IMR-90 (cell line): ENCODE measurements at regions not wholly inside any gene's neighbourhood (a gene's known extent, or its start where the extent isn't known, plus 50 kb on each side); places are given as distances from the start of the nearest gene placed in this dataset.

Experiments
- ATAC-seq: fragments of 200-7000 bp; cut with Tn5 transposase; 2 replicates; pipeline ENCODE4 v1.9.1; 2020; ENCODE audit warnings: low read depth, mild to moderate bottlenecking, moderate library complexity
- BruUV-seq: library from RNA; stranded (reverse); fragments of 400-500 nt; replicated peaks from 2 replicates; lab custom pipeline; 2021; lab: Mats Ljungman, UMichigan
- CTCF ChIA-PET: fragments of 300-600 bp; formaldehyde crosslinking; extraction: SDS; loops from one replicate; lab custom pipeline; 2021; ENCODE audit warnings: antibody characterized with exemption; lab: Yijun Ruan, JAX
- POLR2A ChIA-PET: fragments of 300-600 bp; sonication (Branson Sonifier 250); formaldehyde crosslinking; loops from one replicate; lab custom pipeline; 2022; ENCODE audit warnings: antibody characterized with exemption; ENCODE audit not compliant: unreplicated experiment; lab: Charles Lee
- DNase-seq: peaks from one replicate; pipeline ENCODE4 v3.0.0; 2013
- H2AFZ ChIP-seq: replicated peaks from 2 replicates; pipeline ENCODE3; 2013; ENCODE audit warnings: low read length, mild to moderate bottlenecking; ENCODE audit not compliant: poor library complexity
- H2AK5ac ChIP-seq: 2 replicates; pipeline ENCODE4 v1.6.1; 2013; ENCODE audit warnings: low read depth, low read length, inconsistent platforms
- H2AK9ac ChIP-seq: replicated peaks from 2 replicates; pipeline ENCODE3; 2013; ENCODE audit warnings: mild to moderate bottlenecking, low read depth, low read length, moderate library complexity; ENCODE audit not compliant: poor library complexity
- H2BK120ac ChIP-seq: 2 replicates; pipeline ENCODE4 v1.6.1; 2013; ENCODE audit warnings: low read depth, low read length, inconsistent platforms
- H2BK15ac ChIP-seq: 3 replicates; pipeline ENCODE4 v1.6.1; 2013; ENCODE audit warnings: low read depth, low read length, inconsistent platforms
- H2BK20ac ChIP-seq: 2 replicates; pipeline ENCODE4 v1.6.1; 2013; ENCODE audit warnings: low read depth, mild to moderate bottlenecking, inconsistent platforms, low read length, moderate library complexity
- H2BK5ac ChIP-seq: 2 replicates; pipeline ENCODE4 v1.6.1; 2013; ENCODE audit warnings: mild to moderate bottlenecking, low read depth, low read length, inconsistent platforms; ENCODE audit not compliant: poor library complexity, severe bottlenecking
- H3K14ac ChIP-seq: replicated peaks from 2 replicates; pipeline ENCODE4 v1.6.1; 2013; ENCODE audit warnings: low read depth, low read length, inconsistent platforms
- H3K18ac ChIP-seq: 2 replicates; pipeline ENCODE4 v1.6.1; 2013; ENCODE audit warnings: low read depth, low read length, control low read depth
- H3K23ac ChIP-seq: 2 replicates; pipeline ENCODE4 v1.6.1; 2013; ENCODE audit warnings: low read depth, low read length, inconsistent platforms
- H3K27ac ChIP-seq: 2 replicates; pipeline ENCODE4 v1.5.1; 2013; ENCODE audit warnings: mild to moderate bottlenecking, control low read depth, low read length; ENCODE audit not compliant: insufficient read depth
- H3K27me3 ChIP-seq: 2 replicates; pipeline ENCODE4 v1.6.1; 2013; ENCODE audit warnings: low read length; ENCODE audit not compliant: control insufficient read depth, insufficient read depth
- H3K36me3 ChIP-seq: 2 replicates; pipeline ENCODE4 v1.6.1; 2013; ENCODE audit warnings: low read length, mixed read lengths; ENCODE audit not compliant: control insufficient read depth, insufficient read depth
- H3K4ac ChIP-seq: 2 replicates; pipeline ENCODE4 v1.6.1; 2013; ENCODE audit warnings: low read depth, low read length, inconsistent platforms
- H3K4me1 ChIP-seq: 2 replicates; pipeline ENCODE4 v1.6.1; 2013; ENCODE audit warnings: low read length, mixed read lengths; ENCODE audit not compliant: control insufficient read depth, insufficient read depth
- H3K4me2 ChIP-seq: 2 replicates; pipeline ENCODE4 v1.6.1; 2013; ENCODE audit warnings: low read depth, mild to moderate bottlenecking, control low read depth, low read length, moderate library complexity
- H3K4me3 ChIP-seq: 2 replicates; pipeline ENCODE4 v1.5.1; 2013; ENCODE audit warnings: low read depth, mild to moderate bottlenecking, control low read depth, low read length, moderate library complexity; ENCODE audit not compliant: insufficient read depth
- H3K56ac ChIP-seq: 2 replicates; pipeline ENCODE4 v1.6.1; 2013; ENCODE audit warnings: low read length, inconsistent platforms; ENCODE audit not compliant: insufficient read depth; ENCODE audit errors: extremely low read depth
- H3K79me1 ChIP-seq, 2 experiments: 2 replicates each; pipeline ENCODE4 v1.6.1; 2013; ENCODE audit warnings: low read length in 2 of 2, inconsistent platforms in 1 of 2, low read depth in 1 of 2
- H3K9ac ChIP-seq: 2 replicates; pipeline ENCODE4 v1.6.1; 2013; ENCODE audit warnings: low read depth, low read length, control low read depth
- H3K9me1 ChIP-seq: 2 replicates; pipeline ENCODE4 v1.6.1; 2013; ENCODE audit warnings: low read length, inconsistent platforms; ENCODE audit not compliant: insufficient read depth
- H3K9me3 ChIP-seq: 2 replicates; pipeline ENCODE4 v1.6.1; 2013; ENCODE audit warnings: low read length; ENCODE audit not compliant: control insufficient read depth, insufficient read depth
- H4K20me1 ChIP-seq: 2 replicates; pipeline ENCODE4 v1.6.1; 2013; ENCODE audit warnings: low read length, inconsistent platforms; ENCODE audit not compliant: insufficient read depth
- H4K5ac ChIP-seq: 2 replicates; pipeline ENCODE4 v1.6.1; 2013; ENCODE audit warnings: mild to moderate bottlenecking, low read depth, low read length, control low read depth
- H4K8ac ChIP-seq, 2 experiments: 2 replicates each; pipeline ENCODE4 v1.6.1; 2013; ENCODE audit warnings: low read depth in 2 of 2, low read length in 2 of 2, control low read depth in 1 of 2, inconsistent platforms in 1 of 2
- H4K91ac ChIP-seq: 2 replicates; pipeline ENCODE4 v1.6.1; 2013; ENCODE audit warnings: low read depth, low read length, inconsistent platforms; ENCODE audit not compliant: insufficient read depth
- BHLHE40 ChIP-seq: fragments of 150-350 bp; IDR thresholded peaks from 2 replicates; pipeline ENCODE4 v1.6.1; 2016; ENCODE audit warnings: mild to moderate bottlenecking, low read depth, low read length
- CEBPB ChIP-seq: IDR thresholded peaks from 2 replicates; pipeline ENCODE4 v1.6.1; 2012; ENCODE audit warnings: low read depth, low read length, improper control_type of control experiment
- CHD1 ChIP-seq: IDR thresholded peaks from 2 replicates; pipeline ENCODE4 v1.6.1; 2012; ENCODE audit warnings: low read depth, low read length, improper control_type of control experiment
- FOS ChIP-seq: fragments of 150-350 bp; IDR thresholded peaks from 2 replicates; pipeline ENCODE4 v1.6.1; 2016; ENCODE audit warnings: low read depth, low read length
- MAFK ChIP-seq: IDR thresholded peaks from 2 replicates; pipeline ENCODE4 v1.6.1; 2012; ENCODE audit warnings: low read depth, low read length, improper control_type of control experiment
- MAZ ChIP-seq: IDR thresholded peaks from 2 replicates; pipeline ENCODE4 v1.6.1; 2012; ENCODE audit warnings: low read depth, mild to moderate bottlenecking, low read length, improper control_type of control experiment, moderate library complexity, borderline replicate concordance
- MXI1 ChIP-seq: IDR thresholded peaks from 2 replicates; pipeline ENCODE4 v1.6.1; 2012; ENCODE audit warnings: low read depth, mild to moderate bottlenecking, low read length, moderate library complexity, borderline replicate concordance
- NFE2L2 ChIP-seq: fragments of 150-350 bp; IDR thresholded peaks from 2 replicates; pipeline ENCODE4 v1.6.1; 2016; ENCODE audit warnings: low read depth, mild to moderate bottlenecking, low read length
- POLR2A ChIP-seq: IDR thresholded peaks from 2 replicates; pipeline ENCODE4 v1.6.1; 2012; ENCODE audit warnings: mild to moderate bottlenecking, low read depth, low read length
- RAD21 ChIP-seq: IDR thresholded peaks from 2 replicates; pipeline ENCODE4 v1.6.1; 2012; ENCODE audit warnings: low read length, improper control_type of control experiment
- RCOR1 ChIP-seq: IDR thresholded peaks from 2 replicates; pipeline ENCODE4 v1.6.1; 2012; ENCODE audit warnings: mild to moderate bottlenecking, low read length, improper control_type of control experiment; ENCODE audit not compliant: insufficient replicate concordance
- RFX5 ChIP-seq: IDR thresholded peaks from 2 replicates; pipeline ENCODE4 v1.8.0; 2012; ENCODE audit warnings: low read depth, mild to moderate bottlenecking, low read length, moderate library complexity
- SMC3 ChIP-seq: fragments of 150-350 bp; IDR thresholded peaks from 2 replicates; pipeline ENCODE4 v1.6.1; 2016; ENCODE audit warnings: low read depth, mild to moderate bottlenecking, antibody characterized with exemption, low read length, moderate library complexity
- WGBS, 2 experiments: methylation state at CpG; one replicate each; pipeline versions ENCODE4 v1.1.5 to v1.1.7; 2013; ENCODE audit warnings: missing lambda C conversion rate in 2 of 2; ENCODE audit not compliant: insufficient read length in 1 of 2; ENCODE audit errors: extremely low coverage in 2 of 2; 5-methylcytosine and 5-hydroxymethylcytosine counted together
- dilution Hi-C: fragments of 300-500 bp; cut with HindIII; formaldehyde crosslinking; loops from one replicate; pipeline ENCODE4 v1.14.3; 2018; ENCODE audit warnings: low sequenced_read_pairs; ENCODE audit not compliant: unreplicated experiment
- in situ Hi-C: fragments of 300-500 bp; cut with MboI; formaldehyde crosslinking; loops from 3 replicates; pipeline ENCODE4 v1.14.3; 2019; ENCODE audit warnings: low sequenced_read_pairs, inconsistent platforms, mixed read lengths
- intact Hi-C: fragments of 100-400 bp; cut with micrococcal nuclease; formaldehyde crosslinking; loops from 2 replicates; pipeline ENCODE4 v1.10.0; 2022
- TF ChIP-seq, protein P1 (sequence below): conservative IDR thresholded peaks from 2 replicates; pipeline ENCODE4 v1.5.1; 2012; ENCODE audit warnings: mild to moderate bottlenecking, low read depth, low read length, improper control_type of control experiment
- TF ChIP-seq, protein P2 (sequence below): fragments of 150-350 bp; IDR thresholded peaks from 2 replicates; pipeline ENCODE4 v1.6.1; 2017; ENCODE audit warnings: mild to moderate bottlenecking, antibody characterized with exemption, low read length, low read depth

DNA sequence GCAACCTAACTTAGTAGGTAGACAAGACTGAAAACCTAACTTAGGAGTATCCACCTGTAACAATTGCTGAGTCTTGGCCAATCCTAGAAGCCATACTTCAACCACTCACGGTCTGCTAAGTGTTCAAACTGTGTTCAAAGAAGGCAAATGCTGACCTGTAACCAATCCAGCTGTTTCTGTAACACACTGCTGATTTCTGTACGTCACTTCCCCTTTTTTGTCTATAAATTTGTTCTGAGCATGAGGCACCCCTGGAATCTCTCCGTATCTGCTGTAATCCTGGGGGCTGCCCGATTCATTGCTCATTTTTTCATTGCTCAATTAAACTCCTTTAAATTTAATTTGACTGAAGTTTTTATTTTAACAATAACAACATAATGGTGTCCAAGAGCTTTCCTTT, 451.4 kb upstream of the ATP10A start:
- H3K14ac ChIP-seq, result no peak overlapping the region
- H4K8ac ChIP-seq, result no peak overlapping the region
- H4K20me1 ChIP-seq, result no peaks in the 10 kb centered on the region
- TF ChIP-seq, protein P1, sequence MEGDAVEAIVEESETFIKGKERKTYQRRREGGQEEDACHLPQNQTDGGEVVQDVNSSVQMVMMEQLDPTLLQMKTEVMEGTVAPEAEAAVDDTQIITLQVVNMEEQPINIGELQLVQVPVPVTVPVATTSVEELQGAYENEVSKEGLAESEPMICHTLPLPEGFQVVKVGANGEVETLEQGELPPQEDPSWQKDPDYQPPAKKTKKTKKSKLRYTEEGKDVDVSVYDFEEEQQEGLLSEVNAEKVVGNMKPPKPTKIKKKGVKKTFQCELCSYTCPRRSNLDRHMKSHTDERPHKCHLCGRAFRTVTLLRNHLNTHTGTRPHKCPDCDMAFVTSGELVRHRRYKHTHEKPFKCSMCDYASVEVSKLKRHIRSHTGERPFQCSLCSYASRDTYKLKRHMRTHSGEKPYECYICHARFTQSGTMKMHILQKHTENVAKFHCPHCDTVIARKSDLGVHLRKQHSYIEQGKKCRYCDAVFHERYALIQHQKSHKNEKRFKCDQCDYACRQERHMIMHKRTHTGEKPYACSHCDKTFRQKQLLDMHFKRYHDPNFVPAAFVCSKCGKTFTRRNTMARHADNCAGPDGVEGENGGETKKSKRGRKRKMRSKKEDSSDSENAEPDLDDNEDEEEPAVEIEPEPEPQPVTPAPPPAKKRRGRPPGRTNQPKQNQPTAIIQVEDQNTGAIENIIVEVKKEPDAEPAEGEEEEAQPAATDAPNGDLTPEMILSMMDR, result no peak
- no peak for TF ChIP-seq MAFK
- no peak for TF ChIP-seq CEBPB
- TF ChIP-seq FOS, result no peak
- TF ChIP-seq BHLHE40, result no peak
- no peak for TF ChIP-seq POLR2A
- TF ChIP-seq SMC3, result no peak
- TF ChIP-seq MAZ, result no peak
- TF ChIP-seq RCOR1, result no peak
- no peak for TF ChIP-seq NFE2L2
- TF ChIP-seq CHD1, result no peak
- no peak for TF ChIP-seq RAD21
- TF ChIP-seq RFX5, result no peak
- TF ChIP-seq, protein P2, sequence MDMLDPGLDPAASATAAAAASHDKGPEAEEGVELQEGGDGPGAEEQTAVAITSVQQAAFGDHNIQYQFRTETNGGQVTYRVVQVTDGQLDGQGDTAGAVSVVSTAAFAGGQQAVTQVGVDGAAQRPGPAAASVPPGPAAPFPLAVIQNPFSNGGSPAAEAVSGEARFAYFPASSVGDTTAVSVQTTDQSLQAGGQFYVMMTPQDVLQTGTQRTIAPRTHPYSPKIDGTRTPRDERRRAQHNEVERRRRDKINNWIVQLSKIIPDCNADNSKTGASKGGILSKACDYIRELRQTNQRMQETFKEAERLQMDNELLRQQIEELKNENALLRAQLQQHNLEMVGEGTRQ, result no peak
- TF ChIP-seq MXI1, result no peak
- no peak overlapping the region for H2BK15ac ChIP-seq
- no peak overlapping the region for H4K91ac ChIP-seq
- H3K56ac ChIP-seq, result no peak overlapping the region
- WGBS, 2 experiments, result 0% methylated on average over 1 of the region's 4 CpGs; no CpG with 5 or more reads in 1 of the 2 experiments
- ChIA-PET CTCF (no interaction called here), POLR2A (no interaction called here)
- in situ Hi-C loops, result no loop called here
- no peak overlapping the region for H2AK9ac ChIP-seq
- no peak overlapping the region for H2AFZ ChIP-seq
- no peak overlapping the region for H3K9ac ChIP-seq
- H3K9me1 ChIP-seq, result no peaks in the 10 kb centered on the region
- no peaks in the 10 kb centered on the region for H3K27me3 ChIP-seq
- H3K18ac ChIP-seq, result no peak overlapping the region
- H3K9me3 ChIP-seq, result peaks cover 12% of the 10 kb centered on the region
- no peak overlapping the region for H2BK120ac ChIP-seq
- H2BK5ac ChIP-seq, result no peak overlapping the region
- DNase-seq (no peak), ATAC-seq (no peak)
- H3K4me1 ChIP-seq, result no peaks in the 10 kb centered on the region
- dilution Hi-C loops, result no loop called here
- no peak overlapping the region for H4K5ac ChIP-seq
- intact Hi-C loops, result no loop called here
- H3K36me3 ChIP-seq, result no peaks in the 10 kb centered on the region
- no peak overlapping the region for H3K23ac ChIP-seq
- no peak overlapping the region for H2AK5ac ChIP-seq
- H3K4ac ChIP-seq, result no peak overlapping the region
- no peak overlapping the region for H3K4me2 ChIP-seq
- H2BK20ac ChIP-seq, result no peak overlapping the region
- no peaks in the 10 kb centered on the region for H3K79me1 ChIP-seq
- no peak overlapping the region for H3K4me3 ChIP-seq
- no TSS peak for BruUV-seq
- no peak overlapping the region for H3K27ac ChIP-seq
